G401 (cell line): ENCODE measurements at regions not wholly inside any gene's neighbourhood (a gene's known extent, or its start where the extent isn't known, plus 50 kb on each side); places are given as distances from the start of the nearest gene placed in this dataset.

Experiments used
- DNase-seq: peaks from one replicate; pipeline ENCODE4 v3.0.0-alpha.2; 2015; ENCODE audit warnings: low spot score
- in situ Hi-C: cut with HindIII; loops from 2 replicates; pipeline ENCODE4 v1.10.0; 2016; ENCODE audit warnings: low sequenced_read_pairs, mixed read lengths

DNA sequence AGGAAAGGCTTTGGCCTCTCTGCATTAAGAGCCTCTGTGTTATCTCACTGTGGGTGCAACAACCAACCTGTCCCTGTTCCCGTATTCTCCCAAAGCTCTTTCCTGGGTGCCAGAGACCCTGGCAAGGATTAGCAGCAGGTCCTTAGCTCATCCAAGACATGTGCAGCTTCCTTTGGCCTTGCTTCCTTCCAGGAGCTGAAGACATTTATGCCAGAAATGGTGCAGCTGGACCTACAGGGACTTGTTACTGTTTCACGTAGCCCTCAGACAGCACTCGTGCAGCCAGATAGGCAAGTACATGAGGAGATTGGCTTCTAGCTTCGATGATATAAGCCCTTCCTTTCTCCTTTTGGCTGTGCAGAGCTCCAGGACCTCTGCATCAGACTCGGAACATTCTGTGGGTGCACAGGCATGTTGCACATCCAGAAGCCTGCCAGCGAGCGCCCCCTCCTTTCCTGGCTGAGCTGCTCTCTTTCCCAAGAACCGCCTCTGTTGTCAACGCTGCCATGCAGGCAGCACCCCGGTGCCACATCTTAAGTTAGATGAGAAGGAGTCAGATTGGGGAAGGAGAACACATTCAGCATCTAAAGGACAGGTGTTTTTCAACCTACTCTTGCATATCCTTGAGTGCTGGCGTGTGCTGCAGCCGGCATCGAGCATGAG lies 284.5 kb upstream of the PLXNA2 start:
- DNase-seq = no peak
- in situ Hi-C loops = no loop called here

DNA sequence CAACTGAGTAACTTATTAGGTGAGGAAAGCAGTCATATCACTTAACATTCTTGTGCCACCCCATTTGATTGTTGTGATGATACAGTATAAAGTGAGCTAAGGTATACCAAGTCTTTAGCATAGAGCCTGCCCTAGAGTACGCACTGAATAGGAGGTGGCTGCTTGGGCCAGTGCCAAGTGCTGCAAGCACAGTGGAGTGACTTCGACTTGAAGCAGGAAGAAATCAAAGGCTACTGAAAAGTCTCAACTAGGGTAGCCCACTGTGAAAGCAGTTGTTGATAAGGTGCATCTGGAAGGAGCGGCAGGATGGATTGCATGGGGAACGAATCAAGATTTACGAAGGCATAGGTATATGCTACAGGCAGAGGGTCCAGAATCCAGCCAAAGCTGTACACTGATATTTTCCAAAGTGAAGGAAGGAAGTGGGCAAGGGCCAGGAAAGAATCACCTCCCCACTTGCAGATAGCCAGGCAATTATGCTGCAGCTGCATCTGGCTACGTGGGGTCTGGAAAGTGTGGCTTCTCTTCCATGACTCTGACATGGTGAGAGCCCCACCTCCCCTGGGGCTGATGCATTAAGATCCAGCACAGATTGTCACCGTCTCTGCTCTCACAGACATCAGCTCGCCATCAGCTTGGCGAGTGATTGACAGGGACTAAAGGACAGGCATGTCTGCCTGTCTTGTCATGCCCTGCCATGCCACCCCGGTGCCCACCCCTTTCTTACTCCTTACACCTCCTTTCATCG lies 287.0 kb upstream of the PLXNA2 start:
- in situ Hi-C loops = no loop called here
- no peak for DNase-seq

DNA sequence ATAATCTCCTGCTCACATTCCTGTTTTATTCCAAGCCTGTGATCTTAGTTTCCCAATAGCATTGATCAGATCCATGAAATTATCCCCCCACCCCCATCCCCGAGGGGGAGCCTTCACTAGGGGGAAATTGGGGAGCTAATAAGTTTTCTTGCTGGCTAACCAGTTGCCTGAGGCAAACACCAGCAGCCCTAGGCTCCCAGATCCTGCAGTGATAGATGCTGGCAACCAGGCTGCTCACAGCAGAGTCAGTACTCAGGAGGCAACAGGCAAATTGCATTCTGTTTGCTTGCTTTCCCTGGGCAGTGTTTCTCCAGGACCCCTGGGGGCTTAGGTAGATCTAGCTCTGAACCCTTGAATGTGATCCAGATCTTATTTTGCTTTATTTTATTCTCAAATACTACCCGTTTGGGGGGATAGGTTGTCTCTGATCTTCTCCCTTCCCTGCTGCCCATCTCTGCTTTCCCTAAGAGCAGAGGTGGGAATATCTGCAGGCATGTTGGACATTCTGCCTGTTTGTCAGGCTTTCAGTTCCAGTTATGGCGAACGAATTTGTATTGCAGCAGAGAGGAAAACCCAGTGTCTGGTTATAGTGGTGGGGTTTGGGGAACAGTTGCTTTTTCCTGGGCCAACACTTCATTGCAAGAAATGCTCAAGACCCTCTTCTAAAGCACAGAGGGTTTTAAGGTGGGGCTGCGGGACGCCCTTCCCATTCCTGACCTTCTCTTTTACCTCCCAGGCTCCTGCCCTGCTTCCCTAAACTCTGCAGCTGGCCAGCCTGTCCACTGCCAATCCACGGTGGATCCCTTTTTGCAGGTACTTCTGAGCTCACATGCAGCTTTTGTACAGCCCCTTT lies 289.8 kb upstream of the PLXNA2 start:
- in situ Hi-C loops = no loop called here
- DNase-seq = peak; percentile 74

DNA sequence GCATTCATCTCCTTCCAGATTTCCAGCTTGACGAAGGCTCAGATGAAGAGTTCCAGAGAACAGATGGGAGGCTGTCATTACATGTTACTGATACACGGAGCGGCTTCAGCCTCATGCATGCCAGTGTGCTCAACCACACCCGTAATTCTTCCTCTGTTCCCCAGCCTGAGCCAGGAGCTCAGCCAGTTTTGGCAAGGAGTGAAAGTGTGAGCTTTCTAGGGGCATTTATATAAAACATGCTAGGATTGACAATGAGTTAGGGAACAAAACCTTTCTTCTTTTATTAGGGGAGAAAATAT lies 290.4 kb upstream of the PLXNA2 start:
- DNase-seq = peak; percentile 98
- in situ Hi-C loops = no loop called here

DNA sequence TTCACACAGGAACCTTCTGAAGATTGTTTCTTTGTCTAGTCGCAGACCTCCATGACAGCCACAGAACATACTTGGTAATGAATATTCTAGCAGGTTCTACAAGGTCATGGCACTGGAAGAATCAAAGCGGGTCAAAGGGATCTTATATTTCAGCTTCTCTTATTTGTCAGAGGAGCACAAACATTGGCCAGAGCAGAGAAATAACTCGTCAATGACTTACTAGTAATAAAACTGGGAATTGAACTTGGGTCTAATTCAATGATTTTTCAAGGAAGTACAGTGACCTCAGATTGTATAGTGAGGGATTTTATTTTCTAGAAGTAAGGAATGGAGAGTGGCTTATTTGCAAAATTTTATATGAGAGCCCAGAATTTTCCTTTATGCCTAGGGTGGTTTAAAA lies 290.8 kb upstream of the PLXNA2 start:
- DNase-seq = no peak
- in situ Hi-C loops = no loop called here

DNA sequence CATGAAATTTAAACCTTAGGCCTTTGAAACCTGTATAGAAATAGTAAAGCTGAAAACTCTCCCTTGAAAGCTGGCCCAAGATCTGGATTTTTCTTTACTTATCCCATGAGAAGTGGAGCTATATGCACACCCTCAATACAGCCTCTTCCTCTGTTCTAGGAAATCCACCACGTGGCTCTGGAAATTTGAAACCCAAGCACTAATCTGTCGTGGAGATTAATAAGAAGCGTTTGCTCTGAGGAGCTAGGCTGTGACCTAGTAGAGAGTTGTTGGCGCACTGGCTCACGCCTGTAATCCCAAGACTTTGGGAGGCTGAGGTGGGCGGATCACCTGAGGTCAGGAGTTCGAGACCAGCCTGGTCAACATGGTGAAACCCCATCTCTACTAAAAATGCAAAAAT lies 291.3 kb upstream of the PLXNA2 start:
- no peak for DNase-seq
- in situ Hi-C loops = no loop called here

DNA sequence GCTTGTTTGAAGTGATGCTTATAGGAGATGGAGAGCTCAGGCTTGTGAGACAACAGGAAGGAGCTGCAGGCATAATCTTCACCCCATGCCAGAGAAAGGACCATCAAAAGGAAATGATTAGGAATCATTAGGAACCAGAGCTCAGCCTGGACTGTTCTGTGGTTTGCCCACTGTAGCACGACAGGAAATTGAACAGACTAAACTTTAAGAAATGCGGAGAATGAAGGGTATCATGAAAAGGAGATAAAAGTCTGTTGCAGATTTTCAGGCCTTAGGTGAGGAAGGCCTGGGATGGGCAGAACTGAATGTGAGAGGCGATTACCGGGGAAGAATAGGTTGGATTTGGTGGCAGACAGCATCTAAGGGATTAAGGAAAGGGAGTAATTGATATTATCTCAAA lies 292.0 kb upstream of the PLXNA2 start:
- in situ Hi-C loops = no loop called here
- no peak for DNase-seq

DNA sequence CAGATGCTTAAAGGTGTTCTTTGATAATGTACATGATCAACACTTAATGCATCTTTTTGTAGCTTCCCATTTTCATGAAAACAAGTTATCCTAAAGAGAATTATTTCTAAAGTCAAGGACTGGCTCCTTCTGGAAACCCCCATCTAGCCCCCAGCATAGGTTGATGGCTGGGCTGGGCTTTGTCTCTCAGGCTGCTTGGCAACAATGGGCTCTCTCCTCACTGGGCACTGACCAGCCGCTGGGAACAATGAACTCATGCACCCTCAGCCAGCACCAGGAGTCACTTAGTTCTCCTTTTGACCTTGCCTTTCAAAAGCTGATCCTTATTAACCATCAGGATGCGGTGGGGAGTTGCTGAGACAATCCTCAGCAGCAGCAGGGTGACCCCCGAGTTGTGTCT lies 293.0 kb upstream of the PLXNA2 start:
- in situ Hi-C loops = no loop called here
- DNase-seq = no peak

DNA sequence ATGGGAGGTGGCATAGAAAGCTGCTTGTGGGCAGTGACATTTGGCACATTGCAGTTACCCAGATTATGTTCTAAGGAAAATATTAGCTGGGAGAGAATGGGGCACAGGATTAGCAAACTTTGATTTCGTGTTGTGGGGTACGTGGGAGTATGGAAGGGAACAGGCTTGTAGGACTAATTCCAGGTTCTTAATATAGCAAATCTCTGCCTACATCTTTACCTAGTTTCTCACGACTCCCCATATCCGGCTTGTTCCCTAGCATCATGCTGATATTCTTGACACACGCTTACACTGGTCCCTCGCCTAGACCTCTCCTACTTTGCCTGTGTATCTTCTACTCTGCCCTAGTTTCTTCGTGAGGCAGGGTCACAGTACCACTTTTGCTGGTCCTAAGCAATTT lies 293.9 kb upstream of the PLXNA2 start:
- in situ Hi-C loops = no loop called here
- DNase-seq = no peak

DNA sequence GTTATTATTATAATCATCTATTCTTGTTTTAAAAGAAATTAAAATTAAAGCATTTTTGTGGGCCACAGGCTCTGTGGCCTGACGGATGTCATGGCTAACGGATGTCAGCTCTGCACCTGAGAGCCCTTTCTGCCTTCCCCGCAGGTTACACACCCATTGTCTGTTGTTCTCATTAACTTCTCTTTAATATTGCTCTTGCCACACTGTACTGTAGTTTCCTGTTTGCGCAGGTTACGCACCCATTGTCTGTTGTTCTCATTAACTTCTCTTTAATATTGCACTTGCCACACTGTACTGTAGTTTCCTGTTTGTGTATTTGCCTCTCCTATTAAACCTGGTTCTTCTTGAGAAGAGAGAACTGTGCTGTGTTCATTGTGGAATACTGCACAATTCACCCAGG lies 294.4 kb upstream of the PLXNA2 start:
- DNase-seq = no peak
- in situ Hi-C loops = no loop called here

DNA sequence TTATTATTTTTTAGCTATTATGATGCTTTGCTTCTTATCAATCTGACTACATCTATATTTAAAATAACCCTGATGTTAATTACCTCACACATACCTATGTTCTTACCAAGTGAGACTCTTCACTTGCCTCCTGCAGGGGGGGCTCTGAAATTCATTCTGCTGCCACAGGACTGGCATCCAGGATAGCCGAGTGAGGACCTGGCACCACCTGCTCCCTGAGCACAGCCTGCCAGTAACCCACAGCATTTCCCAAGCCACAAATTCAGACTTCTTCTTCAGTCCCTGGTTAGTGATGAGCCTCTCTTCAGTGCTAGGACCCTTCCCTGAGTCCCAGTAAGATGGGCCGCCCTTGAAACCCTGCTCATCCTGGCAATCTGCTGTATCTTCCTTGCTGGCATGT lies 296.5 kb upstream of the PLXNA2 start:
- DNase-seq = peak; percentile 69
- in situ Hi-C loops = no loop called here

DNA sequence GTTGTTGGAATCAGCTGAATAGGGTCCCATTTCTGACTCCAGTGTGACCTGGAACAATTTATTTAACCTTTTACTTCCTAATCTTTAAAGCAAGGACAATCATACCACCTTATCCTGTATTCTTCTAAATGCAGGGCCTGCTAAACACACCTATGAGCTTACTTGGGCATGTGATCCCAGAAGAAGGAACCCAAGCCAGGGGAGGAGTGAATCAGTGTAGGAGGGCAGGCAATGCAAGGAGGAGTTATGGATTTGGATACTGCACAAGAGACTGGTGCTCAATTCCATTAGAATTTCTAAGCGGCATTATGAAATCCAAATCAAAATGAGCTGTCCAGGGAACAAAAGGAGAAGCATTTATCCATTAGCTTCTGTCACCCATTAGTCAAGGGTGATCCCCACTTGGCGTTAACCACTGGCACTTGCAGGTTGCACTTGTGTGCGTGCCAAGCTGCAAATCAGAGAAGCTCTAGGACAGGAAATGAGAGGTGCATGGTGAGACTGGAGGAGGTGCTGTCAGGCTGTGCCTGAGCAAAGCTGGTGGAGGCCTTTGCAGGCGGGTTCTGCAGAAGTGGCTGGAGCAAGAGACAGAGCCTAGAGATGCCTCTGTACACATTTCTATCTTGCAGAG lies 297.2 kb upstream of the PLXNA2 start:
- in situ Hi-C loops = no loop called here
- DNase-seq = peak; percentile 44

DNA sequence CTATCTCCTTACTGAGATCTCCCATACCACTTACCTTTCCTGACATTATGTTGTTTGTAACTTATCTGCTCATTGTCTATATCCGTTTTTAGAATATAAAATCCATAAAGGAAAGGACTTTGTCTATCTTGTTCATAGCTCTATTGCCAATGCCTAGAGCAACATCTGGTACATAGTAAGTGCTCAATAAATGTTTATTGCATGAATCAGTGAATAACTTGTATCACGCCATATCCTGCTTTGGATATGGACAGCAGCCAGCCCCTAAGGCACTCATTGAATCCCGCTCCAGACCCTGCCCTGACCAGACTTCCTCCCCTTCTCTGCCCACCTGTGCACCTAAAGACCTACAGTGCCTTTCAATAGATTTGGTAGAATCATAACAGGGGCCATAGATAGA lies 298.1 kb upstream of the PLXNA2 start:
- in situ Hi-C loops = no loop called here
- no peak for DNase-seq

DNA sequence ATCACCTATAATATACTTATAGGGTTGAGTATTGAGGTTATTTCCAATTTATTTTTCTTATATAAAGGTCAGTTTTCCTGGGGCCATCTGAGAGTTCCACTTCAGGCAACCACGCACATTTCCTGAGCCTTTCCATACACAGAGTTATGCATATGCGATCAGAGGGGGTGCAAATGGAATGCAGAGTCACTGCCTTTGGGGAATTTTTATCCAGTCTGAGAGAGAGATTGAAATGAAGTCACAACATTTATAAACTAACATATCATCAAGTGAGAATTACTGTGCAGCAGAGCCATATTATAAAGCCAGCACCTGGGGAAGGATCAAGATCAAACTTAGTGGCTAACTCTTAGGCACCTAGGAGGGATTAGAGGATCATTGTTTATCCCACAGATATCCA lies 299.9 kb upstream of the PLXNA2 start:
- in situ Hi-C loops = no loop called here
- no peak for DNase-seq

DNA sequence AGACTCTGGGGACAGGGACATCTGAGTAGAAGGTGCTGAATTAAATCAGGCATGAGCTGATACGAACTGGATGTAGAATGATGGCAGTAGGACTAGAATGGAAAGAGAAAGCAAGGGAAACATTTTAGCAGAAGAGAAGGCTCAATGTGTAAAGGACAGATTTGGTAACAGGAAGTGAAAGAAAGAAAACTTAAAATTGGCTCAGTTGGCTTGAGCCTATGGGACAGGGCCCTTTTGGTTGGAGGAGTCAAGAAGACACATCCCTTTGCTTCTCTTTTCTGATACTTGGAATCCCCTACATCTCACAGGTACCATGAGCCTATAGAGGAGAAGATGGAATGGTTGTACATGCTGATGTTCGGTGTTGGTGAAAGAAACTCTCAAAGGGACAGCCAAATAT lies 300.6 kb upstream of the PLXNA2 start:
- no peak for DNase-seq
- in situ Hi-C loops = no loop called here

DNA sequence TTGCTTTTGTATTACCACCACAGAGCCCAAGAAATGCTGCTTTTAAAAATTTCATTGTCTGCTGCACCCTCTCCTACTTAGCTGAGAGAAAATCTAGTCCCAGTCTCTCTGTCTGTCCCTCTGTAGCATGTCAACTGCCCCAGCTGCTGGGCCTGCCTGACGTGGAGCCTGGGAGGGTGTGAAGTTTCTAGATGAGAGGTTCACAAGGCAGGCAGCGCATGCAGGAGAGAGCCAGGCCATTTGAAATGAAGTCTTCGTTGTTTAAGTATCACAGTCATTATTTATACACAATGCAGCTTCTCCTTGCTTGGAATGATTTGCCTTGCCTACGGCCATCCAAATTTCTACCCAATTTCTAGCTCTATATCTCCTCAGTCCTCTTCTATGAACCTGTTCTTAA lies 306.8 kb upstream of the PLXNA2 start:
- in situ Hi-C loops = no loop called here

DNA sequence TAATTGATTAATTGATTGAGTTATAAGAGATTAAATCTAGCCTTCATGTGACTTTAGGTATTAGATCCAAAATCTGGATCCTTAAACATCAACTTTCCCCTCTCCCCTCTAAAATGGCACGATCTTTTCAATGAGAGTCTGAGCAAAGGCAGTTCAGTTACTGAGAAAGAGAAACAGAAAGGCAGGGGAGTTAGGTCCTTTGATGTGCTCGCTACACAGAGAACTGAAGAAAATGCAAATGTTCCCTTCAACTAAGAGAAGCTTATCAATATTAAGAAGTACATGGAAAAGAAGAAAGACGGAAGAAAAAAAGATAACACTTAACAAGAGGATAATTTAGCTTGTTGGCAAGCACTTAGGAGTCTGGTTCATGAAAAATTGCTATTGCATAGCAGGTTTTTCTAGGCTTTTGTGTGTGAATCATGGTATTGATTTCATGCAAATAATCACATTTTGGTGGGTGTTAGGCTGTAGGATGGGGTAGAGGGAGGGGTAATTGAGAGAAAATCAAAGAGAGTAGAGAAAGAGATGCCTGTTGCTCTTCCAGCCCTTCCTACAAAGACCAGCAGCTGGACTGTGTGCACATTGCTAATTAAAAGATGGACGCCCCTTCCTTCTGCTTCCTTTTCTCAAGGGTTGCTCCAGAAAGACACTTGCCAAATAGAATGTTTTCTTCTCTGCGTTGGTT lies 307.6 kb upstream of the PLXNA2 start:
- no peak for DNase-seq
- in situ Hi-C loops = no loop called here

More for the DNA sequence above, 306.8 kb upstream of the PLXNA2 start:
- DNase-seq = no peak

DNA sequence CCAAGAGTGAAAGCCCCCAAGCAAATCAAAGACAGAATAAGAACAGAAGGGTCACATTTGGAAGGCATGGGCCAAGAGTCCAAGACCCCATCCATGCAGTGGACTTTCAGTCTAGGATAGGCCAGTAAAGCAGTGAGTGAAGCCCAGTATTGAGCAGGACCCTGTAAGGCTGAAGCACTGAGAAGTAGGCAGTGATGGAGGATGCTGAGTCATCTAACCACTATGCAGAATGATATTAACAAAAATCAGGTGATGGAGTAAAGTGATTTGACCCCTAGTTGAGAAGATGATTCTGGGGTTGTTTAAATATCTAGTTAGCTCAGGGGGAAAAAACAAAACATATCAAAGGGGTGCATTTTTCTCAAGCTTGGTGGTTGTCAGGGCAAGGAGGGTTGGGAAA lies 308.7 kb upstream of the PLXNA2 start:
- DNase-seq = no peak
- in situ Hi-C loops = no loop called here

DNA sequence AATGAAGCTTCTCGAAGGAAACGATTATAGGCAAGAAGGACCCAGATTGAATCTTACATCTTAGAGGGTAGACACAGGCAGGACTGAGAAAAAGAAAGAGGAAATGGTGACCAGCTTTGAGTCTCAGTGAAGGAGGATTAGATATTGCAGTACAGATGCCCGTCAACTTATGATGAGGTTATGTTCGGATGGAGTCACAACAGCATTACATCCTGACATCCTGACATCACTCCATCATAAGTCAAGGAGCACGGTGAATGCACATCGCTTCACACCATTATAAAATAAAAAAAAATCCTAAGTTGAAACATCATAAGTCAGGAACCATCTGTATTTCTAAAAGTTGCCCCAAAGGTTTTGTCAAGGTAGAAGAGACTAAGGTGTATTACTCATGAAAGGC lies 312.3 kb upstream of the PLXNA2 start:
- in situ Hi-C loops = no loop called here
- no peak for DNase-seq
